ENCODE measurements at regions not wholly inside any gene's neighbourhood (a gene's known extent, or its start where the extent isn't known, plus 50 kb on each side); places are given as distances from the start of the nearest gene placed in this dataset.

- no peak for TF ChIP-seq CTCF (IDR thresholded peaks at IDR 0.05; ENCODE audit: low read depth, low read length)
- no peak for TF ChIP-seq EZH2phosphoT487 (IDR thresholded peaks at IDR 0.05; ENCODE audit: low read depth)
Observed at GRCh38 chr22:27558658-27559371, 242.7 kb downstream of the MN1 start.
